ENCODE measurements at regions not wholly inside any gene's neighbourhood (a gene's known extent, or its start where the extent isn't known, plus 50 kb on each side); places are given as distances from the start of the nearest gene placed in this dataset.

DNA sequence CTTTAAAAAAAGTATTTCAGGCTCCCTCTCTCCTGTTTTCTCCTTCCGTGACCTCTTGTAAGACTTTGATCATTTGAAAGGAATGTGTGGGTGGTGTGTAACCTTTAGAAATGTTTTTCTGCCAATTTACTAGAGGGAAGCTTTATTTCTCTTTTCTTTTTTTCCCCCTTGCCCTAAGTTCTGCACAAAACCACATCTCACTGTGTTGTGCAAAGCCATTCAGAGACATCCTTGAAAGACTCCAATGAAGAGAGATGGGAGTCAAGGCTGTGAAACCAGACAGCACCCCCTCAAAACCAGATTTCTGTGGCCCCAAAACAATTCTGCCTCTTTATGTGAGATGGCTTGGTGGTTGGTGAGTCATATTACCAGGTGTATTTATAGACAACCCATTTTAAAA, 184.6 kb upstream of the ERBB4 start (continued):
- TF ChIP-seq, protein P1, sequence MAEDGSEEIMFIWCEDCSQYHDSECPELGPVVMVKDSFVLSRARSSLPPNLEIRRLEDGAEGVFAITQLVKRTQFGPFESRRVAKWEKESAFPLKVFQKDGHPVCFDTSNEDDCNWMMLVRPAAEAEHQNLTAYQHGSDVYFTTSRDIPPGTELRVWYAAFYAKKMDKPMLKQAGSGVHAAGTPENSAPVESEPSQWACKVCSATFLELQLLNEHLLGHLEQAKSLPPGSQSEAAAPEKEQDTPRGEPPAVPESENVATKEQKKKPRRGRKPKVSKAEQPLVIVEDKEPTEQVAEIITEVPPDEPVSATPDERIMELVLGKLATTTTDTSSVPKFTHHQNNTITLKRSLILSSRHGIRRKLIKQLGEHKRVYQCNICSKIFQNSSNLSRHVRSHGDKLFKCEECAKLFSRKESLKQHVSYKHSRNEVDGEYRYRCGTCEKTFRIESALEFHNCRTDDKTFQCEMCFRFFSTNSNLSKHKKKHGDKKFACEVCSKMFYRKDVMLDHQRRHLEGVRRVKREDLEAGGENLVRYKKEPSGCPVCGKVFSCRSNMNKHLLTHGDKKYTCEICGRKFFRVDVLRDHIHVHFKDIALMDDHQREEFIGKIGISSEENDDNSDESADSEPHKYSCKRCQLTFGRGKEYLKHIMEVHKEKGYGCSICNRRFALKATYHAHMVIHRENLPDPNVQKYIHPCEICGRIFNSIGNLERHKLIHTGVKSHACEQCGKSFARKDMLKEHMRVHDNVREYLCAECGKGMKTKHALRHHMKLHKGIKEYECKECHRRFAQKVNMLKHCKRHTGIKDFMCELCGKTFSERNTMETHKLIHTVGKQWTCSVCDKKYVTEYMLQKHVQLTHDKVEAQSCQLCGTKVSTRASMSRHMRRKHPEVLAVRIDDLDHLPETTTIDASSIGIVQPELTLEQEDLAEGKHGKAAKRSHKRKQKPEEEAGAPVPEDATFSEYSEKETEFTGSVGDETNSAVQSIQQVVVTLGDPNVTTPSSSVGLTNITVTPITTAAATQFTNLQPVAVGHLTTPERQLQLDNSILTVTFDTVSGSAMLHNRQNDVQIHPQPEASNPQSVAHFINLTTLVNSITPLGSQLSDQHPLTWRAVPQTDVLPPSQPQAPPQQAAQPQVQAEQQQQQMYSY (CRISPR knock-in tag; IDR thresholded peaks at IDR 0.05): no peak
- no peak for TF ChIP-seq ZSCAN29 (IDR thresholded peaks at IDR 0.05)
- peak; percentile 46 to 54; a peak in 3 of 4 replicates for TF ChIP-seq IKZF2 (IDR thresholded peaks at IDR 0.05)
- TF ChIP-seq JUNB (IDR thresholded peaks at IDR 0.05): peak; percentile 40; the same call in 1 of the 2 replicates
- no peak for TF ChIP-seq ETV6 (conservative IDR thresholded peaks at IDR 0.05 in 1 of 2, IDR thresholded peaks at IDR 0.05 in 1 of 2; ENCODE audit: borderline replicate concordance in 1 of 2, low read depth in 1 of 2)
- no peak for TF ChIP-seq SPI1 (IDR thresholded peaks at IDR 0.05; ENCODE audit: borderline replicate concordance, insufficient read depth, low read depth, low read length)
- no peak for TF ChIP-seq HDAC6 (IDR thresholded peaks at IDR 0.05; ENCODE audit: unreplicated experiment)
- no peak for TF ChIP-seq CHD1 (IDR thresholded peaks at IDR 0.05; ENCODE audit: low read depth, low read length)
- TF ChIP-seq CHD4 (IDR thresholded peaks at IDR 0.05): no peak
- no peak for TF ChIP-seq SP1 (IDR thresholded peaks at IDR 0.05; ENCODE audit: low read depth, low read length)
- peak; percentile 81 for TF ChIP-seq RUNX3 (IDR thresholded peaks at IDR 0.05; ENCODE audit: low read length)
- no peak for TF ChIP-seq RAD21 (IDR thresholded peaks at IDR 0.05; ENCODE audit: insufficient read depth, low read depth, low read length)

Measured in GM12878 (cell line).